ENCODE measurements at regions not wholly inside any gene's neighbourhood (a gene's known extent, or its start where the extent isn't known, plus 50 kb on each side); places are given as distances from the start of the nearest gene placed in this dataset.

- no peaks in the 10 kb centered on the region for H3K79me2 ChIP-seq (ENCODE audit: insufficient read depth, low read length)
These were observed 91.2 kb upstream of the SULT1C3 start for GRCh38 chr2:108148555-108148954.

GRCh38 chr2:108154366-108155061 lies 85.3 kb upstream of the SULT1C3 start:
- Histone ChIP-seq H3K36me3 (ENCODE audit: insufficient read depth, low read length) (no peaks in the 10 kb centered on the region), H3K79me2 (ENCODE audit: insufficient read depth, low read length) (no peaks in the 10 kb centered on the region), H2AFZ (ENCODE audit: low read length) (no peak overlapping the region), H3K9me3 (ENCODE audit: low read depth, low read length) (no peaks in the 10 kb centered on the region), H3K27me3 (ENCODE audit: insufficient read depth, low read length) (no peaks in the 10 kb centered on the region), H3K27ac (ENCODE audit: low read depth, low read length) (no peak overlapping the region), H4K20me1 (ENCODE audit: insufficient read depth, low read length) (no peaks in the 10 kb centered on the region), H3K4me1 (ENCODE audit: insufficient read depth, low read length) (no peaks in the 10 kb centered on the region), H3K4me3 (ENCODE audit: insufficient read depth, low read length) (no peak overlapping the region), H3K4me2 (ENCODE audit: insufficient read depth, low read length) (no peak overlapping the region)
- TF ChIP-seq CTCF (IDR thresholded peaks at IDR 0.05; ENCODE audit: extremely low read depth, low read depth, low read length): no peak
- DNase-seq (ENCODE audit: insufficient read length, low spot score, missing footprints): no peak

More at GRCh38 chr2:108148555-108148954, 91.2 kb upstream of the SULT1C3 start:
- no peak overlapping the region for H3K27ac ChIP-seq (ENCODE audit: low read depth, low read length)
- no peak for DNase-seq (ENCODE audit: insufficient read length, low spot score, missing footprints)
- H3K36me3 ChIP-seq (ENCODE audit: insufficient read depth, low read length): no peaks in the 10 kb centered on the region
- no peak overlapping the region for H2AFZ ChIP-seq (ENCODE audit: low read length)
- H3K27me3 ChIP-seq (ENCODE audit: insufficient read depth, low read length): no peaks in the 10 kb centered on the region
- no peaks in the 10 kb centered on the region for H3K4me1 ChIP-seq (ENCODE audit: insufficient read depth, low read length)
- no peak overlapping the region for H3K4me2 ChIP-seq (ENCODE audit: insufficient read depth, low read length)
- H3K9me3 ChIP-seq (ENCODE audit: low read depth, low read length): no peaks in the 10 kb centered on the region
- no peak for TF ChIP-seq CTCF (IDR thresholded peaks at IDR 0.05; ENCODE audit: extremely low read depth, low read depth, low read length)
- no peak overlapping the region for H3K4me3 ChIP-seq (ENCODE audit: insufficient read depth, low read length)
- no peaks in the 10 kb centered on the region for H4K20me1 ChIP-seq (ENCODE audit: insufficient read depth, low read length)

GRCh38 chr2:108161298-108161697 lies 78.5 kb upstream of the SULT1C3 start:
- H3K27ac ChIP-seq (ENCODE audit: low read depth, low read length): no peak overlapping the region
- H3K9me3 ChIP-seq (ENCODE audit: low read depth, low read length): no peaks in the 10 kb centered on the region
- DNase-seq (ENCODE audit: insufficient read length, low spot score, missing footprints): no peak
- H2AFZ ChIP-seq (ENCODE audit: low read length): no peak overlapping the region
- H3K27me3 ChIP-seq (ENCODE audit: insufficient read depth, low read length): no peaks in the 10 kb centered on the region
- no peaks in the 10 kb centered on the region for H3K79me2 ChIP-seq (ENCODE audit: insufficient read depth, low read length)
- no peak overlapping the region for H3K4me2 ChIP-seq (ENCODE audit: insufficient read depth, low read length)
- no peaks in the 10 kb centered on the region for H3K36me3 ChIP-seq (ENCODE audit: insufficient read depth, low read length)
- no peaks in the 10 kb centered on the region for H4K20me1 ChIP-seq (ENCODE audit: insufficient read depth, low read length)
- H3K4me1 ChIP-seq (ENCODE audit: insufficient read depth, low read length): no peaks in the 10 kb centered on the region
- TF ChIP-seq CTCF (IDR thresholded peaks at IDR 0.05; ENCODE audit: extremely low read depth, low read depth, low read length): no peak
- no peak overlapping the region for H3K4me3 ChIP-seq (ENCODE audit: insufficient read depth, low read length)

GRCh38 chr2:108164318-108164717 lies 75.5 kb upstream of the SULT1C3 start:
- no peak for DNase-seq (ENCODE audit: insufficient read length, low spot score, missing footprints)
- TF ChIP-seq CTCF (IDR thresholded peaks at IDR 0.05; ENCODE audit: extremely low read depth, low read depth, low read length): no peak

More at GRCh38 chr2:108164318-108164717, 75.5 kb upstream of the SULT1C3 start:
- H3K4me2 ChIP-seq (ENCODE audit: insufficient read depth, low read length): no peak overlapping the region
- no peak overlapping the region for H2AFZ ChIP-seq (ENCODE audit: low read length)
- no peaks in the 10 kb centered on the region for H3K27me3 ChIP-seq (ENCODE audit: insufficient read depth, low read length)
- no peak overlapping the region for H3K4me3 ChIP-seq (ENCODE audit: insufficient read depth, low read length)
- no peaks in the 10 kb centered on the region for H4K20me1 ChIP-seq (ENCODE audit: insufficient read depth, low read length)
- no peak overlapping the region for H3K27ac ChIP-seq (ENCODE audit: low read depth, low read length)
- no peaks in the 10 kb centered on the region for H3K4me1 ChIP-seq (ENCODE audit: insufficient read depth, low read length)
- H3K36me3 ChIP-seq (ENCODE audit: insufficient read depth, low read length): no peaks in the 10 kb centered on the region
- no peaks in the 10 kb centered on the region for H3K79me2 ChIP-seq (ENCODE audit: insufficient read depth, low read length)
- H3K9me3 ChIP-seq (ENCODE audit: low read depth, low read length): no peaks in the 10 kb centered on the region

Data from osteoblast (primary cell).